SU-DHL-6 (cell line): ENCODE measurements at regions not wholly inside any gene's neighbourhood (a gene's known extent, or its start where the extent isn't known, plus 50 kb on each side); places are given as distances from the start of the nearest gene placed in this dataset.

ENCODE experiments used
- H2AFZ ChIP-seq: fragments of 200-600 bp; sonication (generic); 2 replicates; pipeline ENCODE4 v1.6.1; 2014; ENCODE audit warnings: low read depth, mild to moderate bottlenecking, moderate library complexity, mixed read lengths, antibody characterized with exemption, low read length; ENCODE audit not compliant: severe bottlenecking
- H3F3A ChIP-seq: fragments of 200-600 bp; shearing (Covaris generic); 2 replicates; pipeline ENCODE4 v1.6.0; 2016; ENCODE audit warnings: antibody characterized with exemption, mild to moderate bottlenecking; ENCODE audit not compliant: insufficient read depth
- H3K27ac ChIP-seq: fragments of 200-600 bp; sonication (generic); 2 replicates; pipeline ENCODE4 v1.5.1; 2016; ENCODE audit warnings: low read depth, mild to moderate bottlenecking, low read length, moderate library complexity, mixed read lengths
- H3K27me3 ChIP-seq: fragments of 200-600 bp; sonication (generic), shearing (Covaris generic); 2 replicates; pipeline ENCODE4 v1.6.0; 2014; ENCODE audit warnings: mild to moderate bottlenecking, low read length
- H3K36me3 ChIP-seq: fragments of 200-600 bp; sonication (generic); 2 replicates; pipeline ENCODE4 v1.6.1; 2014; ENCODE audit warnings: mild to moderate bottlenecking, low read length, mixed read lengths
- H3K4me2 ChIP-seq: fragments of 300-600, 200-600 bp; shearing (Covaris generic), sonication (generic); 2 replicates; pipeline ENCODE4 v1.6.0; 2014; ENCODE audit warnings: low read length, low read depth, mild to moderate bottlenecking; ENCODE audit not compliant: poor library complexity, severe bottlenecking
- H3K4me3 ChIP-seq: fragments of 200-600 bp; sonication (generic); 2 replicates; pipeline ENCODE4 v1.5.1; 2014; ENCODE audit warnings: antibody characterized with exemption, low read length, mild to moderate bottlenecking, mixed read lengths; ENCODE audit not compliant: insufficient read depth, poor library complexity, severe bottlenecking
- H3K79me2 ChIP-seq: fragments of 200-600 bp; sonication (generic); 2 replicates; pipeline ENCODE4 v1.6.1; 2014; ENCODE audit warnings: mild to moderate bottlenecking, low read length, moderate library complexity; ENCODE audit not compliant: insufficient read depth
- H3K9ac ChIP-seq: fragments of 200-600 bp; sonication (generic); 2 replicates; pipeline ENCODE4 v1.7.0; 2014; ENCODE audit warnings: mild to moderate bottlenecking, low read length
- H3K9me2 ChIP-seq: fragments of 200-600 bp; sonication (generic); replicated peaks from 2 replicates; pipeline ENCODE4 v1.6.1; 2014; ENCODE audit warnings: low read length; ENCODE audit not compliant: insufficient read depth
- H3K9me3 ChIP-seq: fragments of 200-600 bp; sonication (generic); 2 replicates; pipeline ENCODE4 v1.6.1; 2014; ENCODE audit warnings: low read length, mixed read lengths; ENCODE audit not compliant: insufficient read depth
- H4K20me1 ChIP-seq: fragments of 200-600 bp; sonication (generic); 2 replicates; pipeline ENCODE4 v1.6.1; 2014; ENCODE audit warnings: low read depth, mild to moderate bottlenecking, antibody characterized with exemption, low read length, moderate library complexity, mixed read lengths
- CTCF ChIP-seq: fragments of 200-600 bp; sonication (generic); IDR thresholded peaks from one replicate; pipeline ENCODE4 v1.5.1; 2017; ENCODE audit warnings: antibody characterized with exemption, mild to moderate bottlenecking, low read length, moderate library complexity; ENCODE audit not compliant: insufficient read depth, poor library complexity, severe bottlenecking
- EZH2phosphoT487 ChIP-seq: fragments of 200-600 bp; sonication (generic), shearing (Covaris generic); conservative IDR thresholded peaks from 2 replicates; pipeline ENCODE4 v1.6.1; 2018; ENCODE audit warnings: mild to moderate bottlenecking, antibody characterized with exemption, low read length, moderate library complexity, mixed read lengths

DNA sequence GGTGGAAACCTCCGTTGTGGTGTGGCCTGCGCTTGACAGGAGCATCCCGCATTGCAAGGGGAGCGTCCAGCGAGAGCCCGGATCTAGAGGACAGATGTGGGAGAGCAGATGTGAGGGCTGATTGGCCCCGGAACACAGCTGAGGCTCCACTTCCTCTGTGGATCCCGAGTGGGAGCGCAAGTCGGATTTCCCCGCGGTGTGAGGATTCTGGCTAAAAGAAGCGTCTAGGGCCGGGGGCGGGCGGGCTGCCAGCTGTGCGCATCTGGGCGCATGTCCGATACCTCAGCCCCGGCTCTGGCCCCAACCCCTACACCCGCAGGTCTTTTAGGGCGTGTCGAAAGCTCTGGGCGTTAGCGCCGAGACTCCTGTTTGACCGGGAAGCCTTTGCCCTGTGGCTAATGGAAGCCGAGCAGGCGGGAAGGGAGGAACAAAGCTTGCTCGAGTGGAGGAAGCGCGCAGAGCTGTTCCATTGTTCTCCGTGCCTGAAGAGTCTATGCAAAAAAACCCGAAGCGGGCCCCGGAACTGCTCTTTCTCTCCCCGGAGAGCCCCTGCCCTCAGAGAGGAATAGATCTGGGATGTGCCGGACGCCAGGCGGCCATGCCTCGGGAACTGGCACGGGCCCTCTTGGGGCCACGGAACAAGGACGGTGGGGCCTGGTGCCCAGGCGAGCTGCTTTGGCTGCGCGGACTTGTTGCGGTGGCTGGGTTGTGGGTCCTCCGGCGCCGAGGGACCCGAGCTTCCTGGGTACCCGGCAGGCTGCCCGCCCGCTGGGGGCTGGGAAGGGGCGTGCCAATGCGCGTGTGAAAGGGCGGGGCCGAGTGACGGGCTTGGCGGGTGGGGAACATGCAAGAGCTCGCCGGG lies 111.1 kb downstream of the NAV1 start:
- H3K27me3 ChIP-seq, result no peaks in the 10 kb centered on the region
- H4K20me1 ChIP-seq, result no peaks in the 10 kb centered on the region
- H3K36me3 ChIP-seq, result no peaks in the 10 kb centered on the region
- no peaks in the 10 kb centered on the region for H3K9me2 ChIP-seq
- H3K9ac ChIP-seq, result no peak overlapping the region
- no peak overlapping the region for H3K4me3 ChIP-seq
- TF ChIP-seq EZH2phosphoT487 (no peak), CTCF (no peak)
- H3K27ac ChIP-seq, result no peak overlapping the region
- no peak overlapping the region for H2AFZ ChIP-seq
- H3F3A ChIP-seq, result no peaks in the 10 kb centered on the region
- H3K79me2 ChIP-seq, result no peaks in the 10 kb centered on the region
- H3K4me2 ChIP-seq, result no peak overlapping the region
- no peaks in the 10 kb centered on the region for H3K9me3 ChIP-seq

DNA sequence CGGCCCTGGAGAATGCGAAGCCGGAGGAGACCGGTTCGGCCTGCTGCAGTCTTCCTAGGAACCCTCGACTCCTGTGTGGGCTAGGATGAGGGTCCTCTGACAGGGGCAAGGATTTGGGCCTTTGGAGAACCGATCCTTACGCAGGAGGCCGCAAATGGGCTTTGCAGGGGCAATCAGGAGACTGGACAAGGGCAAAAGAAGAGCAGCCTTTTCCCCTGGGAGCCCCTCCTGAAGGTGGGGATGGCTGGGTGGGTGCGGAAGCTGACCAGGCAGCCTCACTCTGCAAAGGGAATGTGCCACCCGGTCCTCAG lies 111.7 kb downstream of the NAV1 start:
- Histone ChIP-seq H3K9me3 (no peaks in the 10 kb centered on the region), H3F3A (no peaks in the 10 kb centered on the region), H3K9ac (no peak overlapping the region), H3K27me3 (no peaks in the 10 kb centered on the region), H3K36me3 (no peaks in the 10 kb centered on the region), H3K27ac (no peak overlapping the region), H3K4me2 (no peak overlapping the region), H3K79me2 (no peaks in the 10 kb centered on the region), H2AFZ (no peak overlapping the region), H4K20me1 (no peaks in the 10 kb centered on the region), H3K9me2 (no peaks in the 10 kb centered on the region), H3K4me3 (no peak overlapping the region)
- no peak for TF ChIP-seq CTCF
- TF ChIP-seq EZH2phosphoT487, result no peak

DNA sequence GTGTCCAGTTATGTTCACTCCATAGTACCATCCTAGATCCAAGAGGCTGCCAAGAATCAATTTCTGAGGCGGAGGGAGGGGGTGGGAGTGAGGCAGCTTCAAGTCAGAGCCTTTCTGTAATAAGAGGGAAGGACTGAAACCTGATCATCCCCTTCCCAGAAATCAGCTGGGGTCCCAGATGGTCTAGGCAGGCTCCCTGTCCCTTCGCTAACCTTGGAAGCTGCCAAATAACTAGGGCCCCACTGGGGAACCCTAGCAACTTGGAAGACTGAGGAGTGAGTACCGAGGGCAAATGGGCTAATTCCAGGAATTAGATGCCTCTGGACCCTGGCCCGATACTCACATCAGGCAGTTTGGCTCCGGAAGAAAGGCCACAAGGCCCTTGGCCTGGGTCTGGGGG lies 113.3 kb downstream of the NAV1 start:
- no peak overlapping the region for H3K4me3 ChIP-seq
- H3F3A ChIP-seq, result no peaks in the 10 kb centered on the region
- H3K27ac ChIP-seq, result no peak overlapping the region
- H3K9me2 ChIP-seq, result no peaks in the 10 kb centered on the region
- H3K27me3 ChIP-seq, result no peaks in the 10 kb centered on the region
- no peak for TF ChIP-seq EZH2phosphoT487
- TF ChIP-seq CTCF, result no peak
- no peak overlapping the region for H3K9ac ChIP-seq
- no peaks in the 10 kb centered on the region for H4K20me1 ChIP-seq
- no peaks in the 10 kb centered on the region for H3K79me2 ChIP-seq
- H2AFZ ChIP-seq, result no peak overlapping the region
- H3K4me2 ChIP-seq, result no peak overlapping the region
- no peaks in the 10 kb centered on the region for H3K36me3 ChIP-seq
- no peaks in the 10 kb centered on the region for H3K9me3 ChIP-seq
